HG03066 (cell line): ENCODE measurements at regions not wholly inside any gene's neighbourhood (a gene's known extent, or its start where the extent isn't known, plus 50 kb on each side); places are given as distances from the start of the nearest gene placed in this dataset.
A peak's percentile ranks its signal among the peaks of the same experiment; 100 is the strongest.

Source experiments
- ATAC-seq: cut with Tn5 transposase; IDR thresholded peaks from one replicate; pipeline ENCODE4 v1.9.1; 2021; ENCODE audit warnings: low read depth; ENCODE audit not compliant: unreplicated experiment

GRCh38 chr3:84439476-84439875 lies 519.3 kb upstream of the CADM2 start:
- no peak for ATAC-seq

- no peak for ATAC-seq
Observed at GRCh38 chr3:84440291-84440690, 518.5 kb upstream of the CADM2 start.

GRCh38 chr3:84442533-84442932 lies 516.3 kb upstream of the CADM2 start:
- no peak for ATAC-seq

- ATAC-seq, result no peak
Observed at GRCh38 chr3:84444726-84445521, 513.9 kb upstream of the CADM2 start.

- no peak for ATAC-seq
Observed at GRCh38 chr3:84487296-84487695, 471.5 kb upstream of the CADM2 start.

GRCh38 chr3:84504761-84505160 lies 454.0 kb upstream of the CADM2 start:
- ATAC-seq, result no peak

- ATAC-seq, result no peak
Observed at GRCh38 chr3:84510007-84510406, 448.8 kb upstream of the CADM2 start.

- ATAC-seq, result no peak
Observed at GRCh38 chr3:84522893-84523292, 435.9 kb upstream of the CADM2 start.

- no peak for ATAC-seq
Observed at GRCh38 chr3:84536916-84537315, 421.9 kb upstream of the CADM2 start.

- ATAC-seq, result no peak
Observed at GRCh38 chr3:84538597-84538996, 420.2 kb upstream of the CADM2 start.

GRCh38 chr3:84547207-84547606 lies 411.6 kb upstream of the CADM2 start:
- no peak for ATAC-seq

GRCh38 chr3:84547971-84548970 lies 410.5 kb upstream of the CADM2 start:
- ATAC-seq, result peak; percentile 88

GRCh38 chr3:84555629-84556028 lies 403.2 kb upstream of the CADM2 start:
- ATAC-seq, result no peak

GRCh38 chr3:84566256-84566655 lies 392.5 kb upstream of the CADM2 start:
- no peak for ATAC-seq

- ATAC-seq, result no peak
Observed at GRCh38 chr3:84567796-84568195, 391.0 kb upstream of the CADM2 start.

- no peak for ATAC-seq
Observed at GRCh38 chr3:84573962-84574361, 384.8 kb upstream of the CADM2 start.

GRCh38 chr3:84586427-84586826 lies 372.4 kb upstream of the CADM2 start:
- no peak for ATAC-seq

- no peak for ATAC-seq
Observed at GRCh38 chr3:84600703-84601225, 358.0 kb upstream of the CADM2 start.

GRCh38 chr3:84601303-84601702 lies 357.5 kb upstream of the CADM2 start:
- ATAC-seq, result no peak

GRCh38 chr3:84621823-84622222 lies 337.0 kb upstream of the CADM2 start:
- ATAC-seq, result no peak

GRCh38 chr3:84634668-84635067 lies 324.1 kb upstream of the CADM2 start:
- ATAC-seq, result no peak
